HCT116 (cell line): ENCODE measurements at regions not wholly inside any gene's neighbourhood (a gene's known extent, or its start where the extent isn't known, plus 50 kb on each side); places are given as distances from the start of the nearest gene placed in this dataset.

Experiments used
- ATAC-seq: fragments of 200-7000 bp; cut with Tn5 transposase; 2 replicates; pipeline ENCODE4 v1.9.1; 2020; ENCODE audit warnings: mild to moderate bottlenecking, moderate library complexity
- BruUV-seq: library from RNA; stranded (reverse); fragments of 400-500 nt; replicated peaks from 2 replicates; lab custom pipeline; 2021; lab: Mats Ljungman, UMichigan
- CTCF ChIA-PET: fragments of 300-600 bp; sonication (Branson Sonifier 250); formaldehyde crosslinking; loops from one replicate; lab custom pipeline; 2021; ENCODE audit warnings: antibody characterized with exemption; lab: Charles Lee
- POLR2A ChIA-PET: fragments of 300-600, 350-600 bp; sonication (Branson Sonifier 250); formaldehyde crosslinking; loops from one replicate; lab custom pipeline; 2021; ENCODE audit warnings: antibody characterized with exemption; lab: Charles Lee
- RAD21 ChIA-PET, 2 experiments: fragments of 300-600 bp; sonication (Branson Sonifier 250); formaldehyde crosslinking; loops; one replicate each; lab custom pipeline; 2023; ENCODE audit warnings: low total read pairs in 2 of 2; ENCODE audit not compliant: uncharacterized antibody in 2 of 2, unreplicated experiment in 2 of 2, low non-redundant PET in 1 of 2; lab: Charles Lee
- DNase-seq: peaks from one replicate; pipeline ENCODE4 v3.0.0-alpha.2; 2010; ENCODE audit warnings: low read depth, low spot score
- H2AFZ ChIP-seq: fragments of 200-600 bp; shearing (Covaris generic), sonication (generic); 2 replicates; pipeline ENCODE4 v1.6.1; 2017; ENCODE audit warnings: low read depth, mixed run types, mixed read lengths, antibody characterized with exemption, low read length; ENCODE audit not compliant: poor library complexity, severe bottlenecking
- H3K27ac ChIP-seq: 2 replicates; pipeline ENCODE4 v1.5.1; 2012; ENCODE audit warnings: low read depth, low read length
- H3K27me3 ChIP-seq: fragments of 200-600 bp; sonication (generic); 2 replicates; pipeline ENCODE4 v1.6.1; 2016; ENCODE audit warnings: mixed run types, low read length, mixed read lengths; ENCODE audit not compliant: insufficient read depth
- H3K36me3 ChIP-seq, 2 experiments: fragments of 200-500 bp in 1 of 2; fragments of 200-600 bp in 1 of 2; sonication (Bioruptor generic) in 1 of 2; sonication (generic) in 1 of 2; 2 replicates each; pipeline versions ENCODE4 v1.5.1 to v1.6.1; 2014 to 2016; ENCODE audit warnings: low read length in 2 of 2, inconsistent platforms in 1 of 2, mixed read lengths in 1 of 2, mixed run types in 1 of 2; ENCODE audit not compliant: insufficient read depth in 2 of 2, control insufficient read depth in 1 of 2
- H3K4me1 ChIP-seq, 2 experiments: fragments of 200-600 bp in 1 of 2; sonication (generic) in 1 of 2; 2 replicates each; pipeline versions ENCODE4 v1.5.1 to v1.6.1; 2012 to 2017; ENCODE audit warnings: low read length in 2 of 2, inconsistent platforms in 1 of 2, mild to moderate bottlenecking in 1 of 2, mixed read lengths in 1 of 2, mixed run types in 1 of 2, moderate library complexity in 1 of 2; ENCODE audit not compliant: insufficient read depth in 2 of 2, control insufficient read depth in 1 of 2
- H3K4me2 ChIP-seq: fragments of 200-600 bp; sonication (generic); 2 replicates; pipeline ENCODE4 v1.6.1; 2017; ENCODE audit warnings: mixed run types, low read length, mixed read lengths
- H3K4me3 ChIP-seq, 2 experiments: fragments of 200-600 bp in 1 of 2; sonication (generic) in 1 of 2; replicated peaks in 1 of 2; 2 replicates each; pipeline ENCODE4 v1.5.1; 2011 to 2016; ENCODE audit warnings: low read length in 2 of 2, control low read depth in 1 of 2, low read depth in 1 of 2, mild to moderate bottlenecking in 1 of 2, mixed read lengths in 1 of 2, mixed run types in 1 of 2
- H3K79me2 ChIP-seq: fragments of 200-600 bp; sonication (generic); 2 replicates; pipeline ENCODE4 v1.6.1; 2017; ENCODE audit warnings: mild to moderate bottlenecking, mixed run types, low read length, moderate library complexity, mixed read lengths; ENCODE audit not compliant: insufficient read depth
- H3K9ac ChIP-seq: fragments of 200-600 bp; sonication (generic); 2 replicates; pipeline ENCODE4 v1.6.1; 2016; ENCODE audit warnings: low read length, mixed read lengths
- H3K9me2 ChIP-seq: fragments of 200-600 bp; sonication (generic), shearing (Covaris generic); 2 replicates; pipeline ENCODE4 v1.6.1; 2017; ENCODE audit warnings: mixed run types, mild to moderate bottlenecking, moderate library complexity; ENCODE audit not compliant: insufficient read depth
- H3K9me3 ChIP-seq, 2 experiments: fragments of 200-500 bp in 1 of 2; fragments of 200-600 bp in 1 of 2; sonication (Bioruptor generic) in 1 of 2; sonication (generic) in 1 of 2; 2 replicates each; pipeline ENCODE4 v1.6.1; 2014 to 2017; ENCODE audit warnings: low read length in 2 of 2, mixed read lengths in 2 of 2, inconsistent platforms in 1 of 2, low read depth in 1 of 2, mild to moderate bottlenecking in 1 of 2, mixed run types in 1 of 2, moderate library complexity in 1 of 2; ENCODE audit not compliant: control insufficient read depth in 1 of 2, insufficient read depth in 1 of 2
- H4K20me1 ChIP-seq: fragments of 200-600 bp; sonication (generic), shearing (Covaris generic); 2 replicates; pipeline ENCODE4 v1.6.1; 2017; ENCODE audit warnings: mixed run types, mild to moderate bottlenecking, moderate library complexity; ENCODE audit not compliant: insufficient read depth
- CEBPB ChIP-seq: IDR thresholded peaks from 2 replicates; pipeline ENCODE4 v1.6.1; 2012; ENCODE audit warnings: low read depth
- EGR1 ChIP-seq: IDR thresholded peaks from 2 replicates; pipeline ENCODE4 v1.6.1; 2012; ENCODE audit warnings: low read depth
- ELF1 ChIP-seq: IDR thresholded peaks from 2 replicates; pipeline ENCODE4 v1.6.1; 2012; ENCODE audit warnings: low read depth, borderline replicate concordance
- EZH2 ChIP-seq: fragments of 200-600 bp; sonication (generic); IDR thresholded peaks from 2 replicates; pipeline ENCODE4 v1.6.1; 2017; ENCODE audit warnings: antibody characterized with exemption, mixed run types
- EZH2phosphoT487 ChIP-seq: fragments of 200-600 bp; IDR thresholded peaks from 2 replicates; pipeline ENCODE4 v1.6.1; 2018; ENCODE audit warnings: antibody characterized with exemption, borderline replicate concordance
- FOSL1 ChIP-seq: IDR thresholded peaks from 2 replicates; pipeline ENCODE4 v1.6.1; 2012; ENCODE audit warnings: low read depth
- JUND ChIP-seq: IDR thresholded peaks from 2 replicates; pipeline ENCODE4 v1.6.1; 2012
- POLR2A ChIP-seq: IDR thresholded peaks from 2 replicates; pipeline ENCODE4 v1.7.0; 2011; ENCODE audit warnings: borderline replicate concordance; ENCODE audit not compliant: insufficient read depth, insufficient read length; ENCODE audit errors: extremely low read depth
- POLR2AphosphoS5 ChIP-seq: IDR thresholded peaks from 2 replicates; pipeline ENCODE4 v1.6.1; 2011; ENCODE audit warnings: mild to moderate bottlenecking, low read depth, low read length, moderate library complexity
- RAD21 ChIP-seq: IDR thresholded peaks from 2 replicates; pipeline ENCODE4 v1.6.1; 2012; ENCODE audit warnings: low read depth, mild to moderate bottlenecking
- SIN3A ChIP-seq: IDR thresholded peaks from 2 replicates; pipeline ENCODE4 v1.6.1; 2012; ENCODE audit warnings: low read depth
- SP1 ChIP-seq: IDR thresholded peaks from 2 replicates; pipeline ENCODE4 v1.6.1; 2012; ENCODE audit warnings: low read depth
- SRF ChIP-seq: IDR thresholded peaks from 2 replicates; pipeline ENCODE4 v1.6.1; 2012; ENCODE audit warnings: low read depth
- TCF7L2 ChIP-seq: IDR thresholded peaks from 2 replicates; pipeline ENCODE4 v1.7.0; 2011; ENCODE audit warnings: borderline replicate concordance, inconsistent platforms; ENCODE audit not compliant: insufficient read depth, insufficient read length; ENCODE audit errors: extremely low read depth
- YY1 ChIP-seq: IDR thresholded peaks from 2 replicates; pipeline ENCODE4 v1.6.1; 2011; ENCODE audit warnings: low read length, low read depth, moderate library complexity, mild to moderate bottlenecking; ENCODE audit not compliant: insufficient replicate concordance; ENCODE audit errors: extremely low read depth
- ZNF274 ChIP-seq: fragments of 200-500 bp; sonication (Bioruptor generic); IDR thresholded peaks from 2 replicates; pipeline ENCODE4 v1.6.1; 2014; ENCODE audit warnings: mild to moderate bottlenecking, low read depth, low read length, inconsistent platforms
- intact Hi-C: fragments of 100-400 bp; cut with micrococcal nuclease; formaldehyde crosslinking; loops from 2 replicates; pipeline ENCODE4 v1.10.0; 2022
- TF ChIP-seq, protein P1 (sequence below): IDR thresholded peaks from 2 replicates; pipeline ENCODE4 v1.6.1; 2012
- TF ChIP-seq, protein P2 (sequence below): IDR thresholded peaks from 2 replicates; pipeline ENCODE4 v1.6.1; 2012; ENCODE audit warnings: low read depth
- TF ChIP-seq, protein P3 (sequence below): IDR thresholded peaks from 2 replicates; pipeline ENCODE4 v1.6.1; 2012
- TF ChIP-seq, protein P4 (sequence below): IDR thresholded peaks from 2 replicates; pipeline ENCODE4 v1.6.1; 2011; ENCODE audit warnings: mild to moderate bottlenecking, low read length, moderate library complexity; ENCODE audit not compliant: insufficient replicate concordance; ENCODE audit errors: extremely low read depth

DNA sequence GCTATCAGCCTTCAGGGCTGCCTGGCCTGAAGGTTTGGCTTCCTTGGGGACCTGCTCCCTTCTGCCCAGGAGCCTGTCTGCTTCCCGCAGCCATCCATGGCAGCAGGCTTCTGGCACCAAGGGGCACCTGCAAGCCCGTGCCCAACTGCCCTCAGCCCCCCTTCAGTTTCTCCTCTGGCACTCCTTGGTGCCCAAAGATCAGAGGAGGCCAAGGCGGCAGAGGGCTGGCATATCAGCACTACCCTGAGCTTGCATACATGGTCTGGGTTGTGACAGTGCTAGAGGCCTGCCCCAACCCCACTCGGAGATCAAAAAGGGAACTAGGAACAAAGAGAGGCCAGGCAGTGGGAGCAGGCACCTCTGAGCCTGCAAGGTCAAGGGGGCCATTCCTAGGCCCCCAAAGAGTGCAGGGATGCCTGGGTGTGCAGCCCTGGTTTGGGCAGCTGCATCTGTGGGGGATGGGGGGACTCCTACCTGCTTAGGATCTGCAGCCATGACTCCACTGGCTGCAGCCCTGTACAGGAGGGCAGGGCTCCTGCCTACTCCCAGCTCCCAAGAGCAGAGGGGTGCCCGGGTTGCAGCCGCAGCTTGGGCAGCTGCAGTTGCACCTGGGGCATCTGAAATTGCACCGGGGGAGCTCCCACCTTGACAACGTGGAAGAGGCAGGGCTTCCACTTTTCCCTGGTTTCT, 76.2 kb upstream of the TP63 start:
- ATAC-seq: no peak
- H3K9ac ChIP-seq: no peak overlapping the region
- H3K4me1 ChIP-seq: no peaks in the 10 kb centered on the region
- no peak for TF ChIP-seq SIN3A
- no peak for TF ChIP-seq FOSL1
- TF ChIP-seq, protein P1, sequence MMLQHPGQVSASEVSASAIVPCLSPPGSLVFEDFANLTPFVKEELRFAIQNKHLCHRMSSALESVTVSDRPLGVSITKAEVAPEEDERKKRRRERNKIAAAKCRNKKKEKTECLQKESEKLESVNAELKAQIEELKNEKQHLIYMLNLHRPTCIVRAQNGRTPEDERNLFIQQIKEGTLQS: no peak
- TF ChIP-seq SRF: no peak
- TF ChIP-seq YY1: no peak
- TF ChIP-seq POLR2AphosphoS5: no peak
- TF ChIP-seq, protein P2, sequence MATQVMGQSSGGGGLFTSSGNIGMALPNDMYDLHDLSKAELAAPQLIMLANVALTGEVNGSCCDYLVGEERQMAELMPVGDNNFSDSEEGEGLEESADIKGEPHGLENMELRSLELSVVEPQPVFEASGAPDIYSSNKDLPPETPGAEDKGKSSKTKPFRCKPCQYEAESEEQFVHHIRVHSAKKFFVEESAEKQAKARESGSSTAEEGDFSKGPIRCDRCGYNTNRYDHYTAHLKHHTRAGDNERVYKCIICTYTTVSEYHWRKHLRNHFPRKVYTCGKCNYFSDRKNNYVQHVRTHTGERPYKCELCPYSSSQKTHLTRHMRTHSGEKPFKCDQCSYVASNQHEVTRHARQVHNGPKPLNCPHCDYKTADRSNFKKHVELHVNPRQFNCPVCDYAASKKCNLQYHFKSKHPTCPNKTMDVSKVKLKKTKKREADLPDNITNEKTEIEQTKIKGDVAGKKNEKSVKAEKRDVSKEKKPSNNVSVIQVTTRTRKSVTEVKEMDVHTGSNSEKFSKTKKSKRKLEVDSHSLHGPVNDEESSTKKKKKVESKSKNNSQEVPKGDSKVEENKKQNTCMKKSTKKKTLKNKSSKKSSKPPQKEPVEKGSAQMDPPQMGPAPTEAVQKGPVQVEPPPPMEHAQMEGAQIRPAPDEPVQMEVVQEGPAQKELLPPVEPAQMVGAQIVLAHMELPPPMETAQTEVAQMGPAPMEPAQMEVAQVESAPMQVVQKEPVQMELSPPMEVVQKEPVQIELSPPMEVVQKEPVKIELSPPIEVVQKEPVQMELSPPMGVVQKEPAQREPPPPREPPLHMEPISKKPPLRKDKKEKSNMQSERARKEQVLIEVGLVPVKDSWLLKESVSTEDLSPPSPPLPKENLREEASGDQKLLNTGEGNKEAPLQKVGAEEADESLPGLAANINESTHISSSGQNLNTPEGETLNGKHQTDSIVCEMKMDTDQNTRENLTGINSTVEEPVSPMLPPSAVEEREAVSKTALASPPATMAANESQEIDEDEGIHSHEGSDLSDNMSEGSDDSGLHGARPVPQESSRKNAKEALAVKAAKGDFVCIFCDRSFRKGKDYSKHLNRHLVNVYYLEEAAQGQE: no peak
- TF ChIP-seq EGR1: no peak
- no peak for TF ChIP-seq TCF7L2
- no peak for TF ChIP-seq CEBPB
- TF ChIP-seq ELF1: no peak
- TF ChIP-seq EZH2phosphoT487: no peak
- TF ChIP-seq RAD21: no peak
- TF ChIP-seq EZH2: no peak
- TF ChIP-seq, protein P3, sequence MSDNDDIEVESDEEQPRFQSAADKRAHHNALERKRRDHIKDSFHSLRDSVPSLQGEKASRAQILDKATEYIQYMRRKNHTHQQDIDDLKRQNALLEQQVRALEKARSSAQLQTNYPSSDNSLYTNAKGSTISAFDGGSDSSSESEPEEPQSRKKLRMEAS: no peak
- TF ChIP-seq, protein P4, sequence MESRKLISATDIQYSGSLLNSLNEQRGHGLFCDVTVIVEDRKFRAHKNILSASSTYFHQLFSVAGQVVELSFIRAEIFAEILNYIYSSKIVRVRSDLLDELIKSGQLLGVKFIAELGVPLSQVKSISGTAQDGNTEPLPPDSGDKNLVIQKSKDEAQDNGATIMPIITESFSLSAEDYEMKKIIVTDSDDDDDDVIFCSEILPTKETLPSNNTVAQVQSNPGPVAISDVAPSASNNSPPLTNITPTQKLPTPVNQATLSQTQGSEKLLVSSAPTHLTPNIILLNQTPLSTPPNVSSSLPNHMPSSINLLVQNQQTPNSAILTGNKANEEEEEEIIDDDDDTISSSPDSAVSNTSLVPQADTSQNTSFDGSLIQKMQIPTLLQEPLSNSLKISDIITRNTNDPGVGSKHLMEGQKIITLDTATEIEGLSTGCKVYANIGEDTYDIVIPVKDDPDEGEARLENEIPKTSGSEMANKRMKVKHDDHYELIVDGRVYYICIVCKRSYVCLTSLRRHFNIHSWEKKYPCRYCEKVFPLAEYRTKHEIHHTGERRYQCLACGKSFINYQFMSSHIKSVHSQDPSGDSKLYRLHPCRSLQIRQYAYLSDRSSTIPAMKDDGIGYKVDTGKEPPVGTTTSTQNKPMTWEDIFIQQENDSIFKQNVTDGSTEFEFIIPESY: no peak
- no peak for TF ChIP-seq SP1
- no peak for TF ChIP-seq ZNF274
- no peak for TF ChIP-seq POLR2A
- TF ChIP-seq JUND: no peak
- H2AFZ ChIP-seq: no peak overlapping the region
- no peak overlapping the region for H3K4me2 ChIP-seq
- H3K79me2 ChIP-seq: no peaks in the 10 kb centered on the region
- no peaks in the 10 kb centered on the region for H4K20me1 ChIP-seq
- no peaks in the 10 kb centered on the region for H3K36me3 ChIP-seq
- no peak for DNase-seq
- ChIA-PET CTCF (interaction anchor here (1.3 kb wide), 1 partner anchor 365 kb away, joined by 3 read pairs; no protein-coding TSS in a partner anchor), POLR2A (interaction anchor here (1.7 kb wide), 1 partner anchor 366 kb away, joined by 5 read pairs; no protein-coding TSS in a partner anchor), RAD21 (no interaction called here)
- H3K27ac ChIP-seq: no peak overlapping the region
- H3K27me3 ChIP-seq: no peaks in the 10 kb centered on the region
- no peak overlapping the region for H3K4me3 ChIP-seq
- no peaks in the 10 kb centered on the region for H3K9me2 ChIP-seq
- BruUV-seq: no TSS peak
- H3K9me3 ChIP-seq: no peaks in the 10 kb centered on the region; a peak in 1 of 4 replicates
- intact Hi-C loops: no loop called here
